ENCODE measurements at regions not wholly inside any gene's neighbourhood (a gene's known extent, or its start where the extent isn't known, plus 50 kb on each side); places are given as distances from the start of the nearest gene placed in this dataset.
A peak's percentile ranks its signal among the peaks of the same experiment; 100 is the strongest.
"Not testable (repeated sequence)": the region's sequence is repeated elsewhere in the genome, so short reads cannot be mapped to it uniquely, and the experiment has no call there.

DNA sequence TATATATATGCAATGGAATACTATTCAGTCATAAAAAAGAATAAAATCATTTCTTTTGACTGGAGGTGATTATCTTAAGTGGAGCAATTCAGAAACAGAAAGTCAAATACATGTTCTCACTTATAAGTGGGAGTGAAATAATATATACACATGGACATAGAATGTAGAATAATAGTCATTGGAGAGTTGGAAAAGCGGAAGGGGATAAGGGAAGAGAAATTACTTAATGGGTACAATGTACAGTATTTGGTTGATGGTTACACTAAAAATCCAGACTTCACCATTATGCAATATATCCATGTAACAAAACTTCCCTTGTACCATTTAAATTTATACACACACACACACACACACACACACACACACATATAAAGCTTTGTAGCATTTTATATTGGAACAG lies 84.3 kb downstream of the RAP2B start:
- Histone ChIP-seq H3K4me1 (ENCODE audit: control insufficient read depth in 3 of 3, insufficient read depth in 3 of 3, low read length in 3 of 3) (no peaks in the 10 kb centered on the region), H3K9ac (ENCODE audit: low read depth in 1 of 3, low read length in 3 of 3) (no peak overlapping the region), H3K36me3 (ENCODE audit: control insufficient read depth in 3 of 3, insufficient read depth in 3 of 3, low read length in 3 of 3) (no peaks in the 10 kb centered on the region), H3K9me3 (ENCODE audit: control insufficient read depth in 3 of 3, low read length in 3 of 3) (no peaks in the 10 kb centered on the region), H3K27ac (ENCODE audit: low read depth, low read length) (peak overlapping the region; percentile 57), H3K27me3 (ENCODE audit: control insufficient read depth in 3 of 3, insufficient read depth in 3 of 3, low read length in 3 of 3) (no peaks in the 10 kb centered on the region), H3K4me3 (ENCODE audit: low read length in 3 of 3) (no peak overlapping the region)

DNA sequence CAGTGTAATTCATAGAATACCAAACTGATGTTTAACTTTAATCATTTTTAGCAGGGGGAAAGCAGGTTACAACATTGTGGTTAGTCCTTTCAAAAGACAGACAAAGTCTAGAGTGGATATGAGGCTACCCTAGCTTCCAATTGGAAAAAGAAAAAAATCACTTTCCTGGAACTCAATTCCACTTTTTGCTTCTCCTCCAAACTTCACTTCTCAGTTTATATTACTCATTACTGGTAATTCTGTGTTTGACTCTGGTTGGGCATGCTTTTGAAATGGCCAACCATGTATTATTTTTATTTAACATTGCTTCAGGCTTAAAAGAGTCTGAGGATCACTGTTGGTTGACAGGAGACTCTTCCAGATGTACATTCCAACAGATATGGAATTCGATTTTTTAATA lies 84.8 kb downstream of the RAP2B start:
- no peaks in the 10 kb centered on the region for H3K36me3 ChIP-seq (ENCODE audit: control insufficient read depth in 3 of 3, insufficient read depth in 3 of 3, low read length in 3 of 3)
- no peaks in the 10 kb centered on the region for H3K27me3 ChIP-seq (ENCODE audit: control insufficient read depth in 3 of 3, insufficient read depth in 3 of 3, low read length in 3 of 3)
- no peak overlapping the region for H3K9ac ChIP-seq (ENCODE audit: low read depth in 1 of 3, low read length in 3 of 3)
- H3K27ac ChIP-seq (ENCODE audit: low read depth, low read length) = peak overlapping the region; percentile 57
- no peaks in the 10 kb centered on the region for H3K9me3 ChIP-seq (ENCODE audit: control insufficient read depth in 3 of 3, low read length in 3 of 3)
- H3K4me3 ChIP-seq (ENCODE audit: low read length in 3 of 3) = no peak overlapping the region
- H3K4me1 ChIP-seq (ENCODE audit: control insufficient read depth in 3 of 3, insufficient read depth in 3 of 3, low read length in 3 of 3) = no peaks in the 10 kb centered on the region

DNA sequence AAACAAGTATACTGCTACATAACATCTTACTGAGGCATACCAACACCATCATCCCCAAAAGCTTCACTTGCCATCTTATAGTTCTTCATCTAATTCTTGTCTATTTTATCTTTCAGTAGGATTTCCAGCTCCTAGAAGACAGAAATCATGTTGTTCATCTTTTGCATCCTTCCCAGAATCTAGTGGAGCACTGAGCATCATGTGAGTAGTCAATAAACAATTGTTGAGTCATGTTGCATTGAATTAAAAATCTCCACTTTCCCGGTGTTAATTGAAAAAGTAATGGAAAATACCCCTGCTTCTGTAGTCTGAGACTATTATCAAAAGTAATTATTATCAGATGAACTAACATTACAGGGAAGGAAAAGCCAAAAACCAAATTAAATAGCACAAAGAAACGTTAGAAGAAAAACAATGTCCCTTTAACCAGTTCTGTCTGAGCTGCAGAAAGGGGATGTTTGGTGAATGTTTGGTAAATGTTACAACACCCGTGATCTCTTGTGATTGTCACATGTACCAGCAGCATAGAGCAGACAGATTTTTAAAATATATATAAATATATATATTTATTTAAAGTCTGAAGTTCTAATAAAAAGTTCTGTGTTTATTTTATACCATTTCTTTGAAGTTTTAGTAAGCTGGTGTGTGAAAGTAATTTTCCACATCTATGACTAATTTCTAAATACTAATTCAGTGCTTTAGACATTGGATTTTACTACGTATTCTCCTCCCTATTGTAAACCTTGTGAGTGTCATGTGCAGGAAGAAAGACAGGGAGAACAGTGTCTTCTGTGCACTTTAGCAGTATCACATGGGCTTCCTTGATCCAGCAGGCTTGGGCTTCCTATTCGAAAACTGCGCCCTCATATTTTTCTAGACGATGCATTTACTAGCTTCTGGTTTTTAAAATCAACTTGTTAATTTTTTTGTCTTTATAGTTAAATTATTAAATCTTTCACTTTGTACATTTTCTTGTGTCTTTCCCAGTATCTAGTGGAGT lies 85.6 kb downstream of the RAP2B start:
- H3K9me3 ChIP-seq (ENCODE audit: control insufficient read depth in 3 of 3, low read length in 3 of 3) = no peaks in the 10 kb centered on the region
- H3K27ac ChIP-seq (ENCODE audit: low read depth, low read length) = peak overlapping the region; percentile 57
- H3K4me1 ChIP-seq (ENCODE audit: control insufficient read depth in 3 of 3, insufficient read depth in 3 of 3, low read length in 3 of 3) = no peaks in the 10 kb centered on the region
- H3K36me3 ChIP-seq (ENCODE audit: control insufficient read depth in 3 of 3, insufficient read depth in 3 of 3, low read length in 3 of 3) = no peaks in the 10 kb centered on the region
- H3K9ac ChIP-seq (ENCODE audit: low read depth in 1 of 3, low read length in 3 of 3) = no peak overlapping the region
- no peak overlapping the region for H3K4me3 ChIP-seq (ENCODE audit: low read length in 3 of 3)
- no peaks in the 10 kb centered on the region for H3K27me3 ChIP-seq (ENCODE audit: control insufficient read depth in 3 of 3, insufficient read depth in 3 of 3, low read length in 3 of 3)

DNA sequence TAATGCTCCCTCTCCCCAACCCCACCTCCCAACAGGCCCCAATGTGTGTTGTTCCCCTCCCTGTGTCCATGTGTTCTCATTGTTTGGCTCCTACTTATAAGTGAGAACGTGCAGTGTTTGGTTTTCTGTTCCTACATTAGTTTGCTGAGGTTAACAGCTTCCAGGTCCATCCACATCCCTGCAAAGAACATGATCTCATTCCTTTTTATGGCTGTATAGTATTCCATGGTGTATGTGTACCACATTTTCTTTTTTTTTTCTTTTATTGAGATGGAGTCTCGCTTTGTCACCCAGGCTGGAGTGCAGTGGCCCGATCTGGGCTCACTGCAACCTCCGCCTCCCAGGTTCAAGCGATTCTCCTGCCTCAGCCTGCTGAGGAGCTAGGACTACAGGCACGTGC lies 86.8 kb downstream of the RAP2B start:
- H3K4me3 ChIP-seq (ENCODE audit: low read length in 3 of 3); H3K36me3 ChIP-seq (ENCODE audit: control insufficient read depth in 3 of 3, insufficient read depth in 3 of 3, low read length in 3 of 3); H3K9me3 ChIP-seq (ENCODE audit: control insufficient read depth in 3 of 3, low read length in 3 of 3); H3K9ac ChIP-seq (ENCODE audit: low read depth in 1 of 3, low read length in 3 of 3); H3K27me3 ChIP-seq (ENCODE audit: control insufficient read depth in 3 of 3, insufficient read depth in 3 of 3, low read length in 3 of 3); H3K4me1 ChIP-seq (ENCODE audit: control insufficient read depth in 3 of 3, insufficient read depth in 3 of 3, low read length in 3 of 3): not testable (repeated sequence)
- peak overlapping the region; percentile 19 for H3K27ac ChIP-seq (ENCODE audit: low read depth, low read length)

DNA sequence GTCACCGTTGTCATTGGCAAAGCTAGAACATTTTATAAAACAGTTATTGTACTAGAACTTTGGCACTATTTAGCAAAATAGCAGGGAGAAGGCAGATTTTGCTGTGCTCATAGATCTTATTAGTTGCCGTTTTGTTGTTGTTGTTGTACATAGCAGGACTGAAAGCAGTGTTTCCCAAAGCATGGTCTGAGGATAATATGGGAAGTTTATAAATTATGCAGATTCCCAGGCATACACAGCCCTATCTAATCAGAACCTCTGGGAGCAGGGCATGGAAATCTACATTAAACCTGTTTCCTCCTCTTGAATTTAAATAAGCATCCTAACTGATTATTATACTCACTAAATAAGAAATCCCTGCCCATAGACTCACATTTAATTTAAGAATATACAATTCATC lies 87.9 kb downstream of the RAP2B start:
- Histone ChIP-seq H3K9ac (ENCODE audit: low read depth in 1 of 3, low read length in 3 of 3) (no peak overlapping the region), H3K9me3 (ENCODE audit: control insufficient read depth in 3 of 3, low read length in 3 of 3) (no peaks in the 10 kb centered on the region), H3K27ac (ENCODE audit: low read depth, low read length) (peak overlapping the region; percentile 14), H3K4me3 (ENCODE audit: low read length in 3 of 3) (no peak overlapping the region), H3K36me3 (ENCODE audit: control insufficient read depth in 3 of 3, insufficient read depth in 3 of 3, low read length in 3 of 3) (no peaks in the 10 kb centered on the region), H3K27me3 (ENCODE audit: control insufficient read depth in 3 of 3, insufficient read depth in 3 of 3, low read length in 3 of 3) (no peaks in the 10 kb centered on the region), H3K4me1 (ENCODE audit: control insufficient read depth in 3 of 3, insufficient read depth in 3 of 3, low read length in 3 of 3) (no peaks in the 10 kb centered on the region)

DNA sequence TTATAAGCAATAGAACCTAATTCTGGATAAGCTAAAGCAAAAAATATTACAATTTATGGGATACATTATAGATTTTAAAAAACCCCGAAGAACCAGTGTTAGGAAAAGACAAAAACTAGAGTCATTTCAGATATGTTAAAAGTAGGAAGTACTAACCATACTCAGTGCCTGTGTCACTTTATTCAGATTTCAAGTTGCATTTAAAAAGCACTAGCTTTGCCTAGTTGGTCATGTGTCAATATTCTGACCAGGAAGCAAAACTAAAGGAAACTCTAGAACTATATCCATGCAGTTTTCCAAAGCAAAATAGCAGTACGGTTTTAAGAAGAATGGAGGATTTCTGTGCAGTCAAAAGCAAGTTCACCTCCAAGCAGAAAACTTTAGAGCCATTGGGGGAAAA lies 88.4 kb downstream of the RAP2B start:
- H3K36me3 ChIP-seq (ENCODE audit: control insufficient read depth in 3 of 3, insufficient read depth in 3 of 3, low read length in 3 of 3) = no peaks in the 10 kb centered on the region
- H3K9ac ChIP-seq (ENCODE audit: low read depth in 1 of 3, low read length in 3 of 3) = no peak overlapping the region
- no peaks in the 10 kb centered on the region for H3K9me3 ChIP-seq (ENCODE audit: control insufficient read depth in 3 of 3, low read length in 3 of 3)
- H3K4me3 ChIP-seq (ENCODE audit: low read length in 3 of 3) = no peak overlapping the region
- H3K27ac ChIP-seq (ENCODE audit: low read depth, low read length) = peak overlapping the region; percentile 14
- H3K27me3 ChIP-seq (ENCODE audit: control insufficient read depth in 3 of 3, insufficient read depth in 3 of 3, low read length in 3 of 3) = no peaks in the 10 kb centered on the region
- no peaks in the 10 kb centered on the region for H3K4me1 ChIP-seq (ENCODE audit: control insufficient read depth in 3 of 3, insufficient read depth in 3 of 3, low read length in 3 of 3)

DNA sequence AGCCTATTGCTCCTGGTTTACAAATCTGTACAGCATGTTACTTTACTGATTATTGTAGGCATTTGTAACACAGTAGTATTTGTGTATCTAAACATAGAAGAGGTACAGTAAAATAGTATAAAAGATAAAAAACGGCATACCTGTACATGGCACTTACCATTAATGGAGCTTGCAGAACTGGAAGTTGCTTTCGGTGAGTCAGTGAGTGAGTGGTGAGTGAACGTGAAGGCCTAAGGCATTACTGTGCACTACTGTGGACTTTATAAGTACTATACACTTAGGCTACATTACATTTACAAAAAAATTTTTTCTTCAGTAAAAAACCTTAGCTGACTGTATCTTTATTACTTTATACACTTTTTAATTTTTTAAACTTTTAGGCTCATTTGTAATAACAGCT lies 90.9 kb downstream of the RAP2B start:
- H3K27ac ChIP-seq (ENCODE audit: low read depth, low read length) = no peak overlapping the region
- no peak overlapping the region for H3K4me3 ChIP-seq (ENCODE audit: low read length in 3 of 3)
- no peaks in the 10 kb centered on the region for H3K36me3 ChIP-seq (ENCODE audit: control insufficient read depth in 3 of 3, insufficient read depth in 3 of 3, low read length in 3 of 3)
- no peaks in the 10 kb centered on the region for H3K27me3 ChIP-seq (ENCODE audit: control insufficient read depth in 3 of 3, insufficient read depth in 3 of 3, low read length in 3 of 3)
- no peaks in the 10 kb centered on the region for H3K9me3 ChIP-seq (ENCODE audit: control insufficient read depth in 3 of 3, low read length in 3 of 3)
- no peaks in the 10 kb centered on the region for H3K4me1 ChIP-seq (ENCODE audit: control insufficient read depth in 3 of 3, insufficient read depth in 3 of 3, low read length in 3 of 3)
- H3K9ac ChIP-seq (ENCODE audit: low read depth in 1 of 3, low read length in 3 of 3) = no peak overlapping the region

DNA sequence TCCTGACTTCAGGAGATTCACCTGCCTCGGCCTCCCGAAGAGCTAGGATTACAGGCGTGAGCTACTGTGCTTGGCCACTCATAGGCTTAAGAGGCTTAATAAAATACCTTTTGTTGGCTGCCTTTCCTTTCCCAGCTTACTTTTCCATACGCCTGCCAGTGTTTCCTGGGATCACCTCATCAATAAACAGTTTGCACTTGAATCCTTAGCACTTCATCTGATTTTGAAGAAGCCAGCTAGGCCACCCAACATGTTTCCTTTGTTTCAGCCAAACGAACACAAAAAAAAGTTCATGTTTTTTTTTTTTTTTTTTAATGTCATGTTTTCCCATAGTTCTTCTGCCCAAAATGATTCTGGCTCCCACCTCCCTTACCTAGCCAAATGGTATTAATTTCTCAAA lies 92.3 kb downstream of the RAP2B start:
- no peak overlapping the region for H3K4me3 ChIP-seq (ENCODE audit: low read length in 3 of 3)
- no peaks in the 10 kb centered on the region for H3K4me1 ChIP-seq (ENCODE audit: control insufficient read depth in 3 of 3, insufficient read depth in 3 of 3, low read length in 3 of 3)
- H3K36me3 ChIP-seq (ENCODE audit: control insufficient read depth in 3 of 3, insufficient read depth in 3 of 3, low read length in 3 of 3) = no peaks in the 10 kb centered on the region
- H3K27me3 ChIP-seq (ENCODE audit: control insufficient read depth in 3 of 3, insufficient read depth in 3 of 3, low read length in 3 of 3) = no peaks in the 10 kb centered on the region
- no peak overlapping the region for H3K9ac ChIP-seq (ENCODE audit: low read depth in 1 of 3, low read length in 3 of 3)
- no peak overlapping the region for H3K27ac ChIP-seq (ENCODE audit: low read depth, low read length)
- H3K9me3 ChIP-seq (ENCODE audit: control insufficient read depth in 3 of 3, low read length in 3 of 3) = no peaks in the 10 kb centered on the region

DNA sequence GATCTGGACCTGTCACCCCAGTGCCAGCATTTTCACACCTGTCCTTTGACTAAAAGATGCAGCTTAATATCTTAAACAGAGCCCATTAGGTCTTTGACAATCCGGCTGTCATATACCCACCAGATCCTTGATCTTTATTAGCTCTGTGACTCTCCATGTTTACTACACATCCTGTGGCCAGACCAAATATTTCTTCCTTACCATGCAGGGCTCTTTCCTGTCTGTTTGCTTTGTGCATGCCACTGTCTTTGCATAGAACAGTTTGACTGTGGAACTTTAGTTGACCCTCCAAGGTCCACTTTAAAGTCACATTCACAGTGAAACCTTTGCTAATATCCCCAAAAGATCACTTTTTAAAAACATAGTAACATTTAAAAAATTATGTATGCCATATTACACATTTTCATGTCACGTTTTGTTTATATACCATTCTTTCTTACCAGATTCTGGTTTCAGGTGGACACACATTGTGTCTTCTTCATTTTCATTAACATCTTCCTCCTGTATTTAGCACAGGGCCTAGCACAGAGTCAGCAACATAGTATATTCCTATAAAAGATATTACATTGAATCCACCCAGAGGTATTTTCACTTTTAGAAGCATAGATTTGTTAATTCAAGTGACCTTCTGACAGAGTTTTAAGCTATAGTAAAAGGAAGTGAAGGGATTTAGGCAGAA lies 95.8 kb downstream of the RAP2B start:
- H3K4me1 ChIP-seq (ENCODE audit: control insufficient read depth in 3 of 3, insufficient read depth in 3 of 3, low read length in 3 of 3) = no peaks in the 10 kb centered on the region
- H3K36me3 ChIP-seq (ENCODE audit: control insufficient read depth in 3 of 3, insufficient read depth in 3 of 3, low read length in 3 of 3) = no peaks in the 10 kb centered on the region
- H3K27me3 ChIP-seq (ENCODE audit: control insufficient read depth in 3 of 3, insufficient read depth in 3 of 3, low read length in 3 of 3) = no peaks in the 10 kb centered on the region
- H3K9ac ChIP-seq (ENCODE audit: low read depth in 1 of 3, low read length in 3 of 3) = no peak overlapping the region
- H3K27ac ChIP-seq (ENCODE audit: low read depth, low read length) = no peak overlapping the region
- no peaks in the 10 kb centered on the region for H3K9me3 ChIP-seq (ENCODE audit: control insufficient read depth in 3 of 3, low read length in 3 of 3)
- H3K4me3 ChIP-seq (ENCODE audit: low read length in 3 of 3) = no peak overlapping the region

DNA sequence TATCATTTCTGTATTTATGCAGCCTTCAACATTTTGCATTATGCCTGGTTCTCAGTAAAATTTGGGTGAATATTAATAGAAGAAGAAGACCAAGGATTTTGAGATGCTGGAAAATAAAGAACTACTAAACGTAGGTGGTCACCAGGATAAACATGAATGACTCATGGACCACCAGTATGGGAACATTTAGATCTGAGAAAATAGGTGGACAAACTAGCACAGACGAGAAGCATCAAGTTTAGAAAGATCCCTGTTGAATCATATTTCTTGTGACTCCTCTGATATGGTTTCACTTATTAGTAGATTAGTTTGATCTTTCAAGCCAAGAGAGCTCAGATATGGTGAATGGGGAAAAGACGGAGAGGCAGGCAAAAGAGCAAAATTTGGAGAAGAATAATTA lies 97.9 kb downstream of the RAP2B start:
- Histone ChIP-seq H3K27me3 (ENCODE audit: control insufficient read depth in 3 of 3, insufficient read depth in 3 of 3, low read length in 3 of 3) (no peaks in the 10 kb centered on the region), H3K4me3 (ENCODE audit: low read length in 3 of 3) (no peak overlapping the region), H3K36me3 (ENCODE audit: control insufficient read depth in 3 of 3, insufficient read depth in 3 of 3, low read length in 3 of 3) (no peaks in the 10 kb centered on the region), H3K9ac (ENCODE audit: low read depth in 1 of 3, low read length in 3 of 3) (no peak overlapping the region), H3K27ac (ENCODE audit: low read depth, low read length) (no peak overlapping the region), H3K9me3 (ENCODE audit: control insufficient read depth in 3 of 3, low read length in 3 of 3) (no peaks in the 10 kb centered on the region), H3K4me1 (ENCODE audit: control insufficient read depth in 3 of 3, insufficient read depth in 3 of 3, low read length in 3 of 3) (no peaks in the 10 kb centered on the region)
